GM12873 (cell line): ENCODE measurements at regions not wholly inside any gene's neighbourhood (a gene's known extent, or its start where the extent isn't known, plus 50 kb on each side); places are given as distances from the start of the nearest gene placed in this dataset.

ENCODE experiments used
- CTCF ChIP-seq: IDR thresholded peaks from 2 replicates; pipeline ENCODE4 v1.5.1; 2012; ENCODE audit warnings: low read depth, mild to moderate bottlenecking, moderate library complexity, low read length, control low read depth; ENCODE audit not compliant: insufficient read depth; ENCODE audit errors: missing control alignments

- no peak for TF ChIP-seq CTCF
Observed at GRCh38 chr10:3339121-3339520, 166.5 kb upstream of the PITRM1 start.

GRCh38 chr10:3337741-3338140, 165.2 kb upstream of the PITRM1 start:
- TF ChIP-seq CTCF, result no peak

DNA sequence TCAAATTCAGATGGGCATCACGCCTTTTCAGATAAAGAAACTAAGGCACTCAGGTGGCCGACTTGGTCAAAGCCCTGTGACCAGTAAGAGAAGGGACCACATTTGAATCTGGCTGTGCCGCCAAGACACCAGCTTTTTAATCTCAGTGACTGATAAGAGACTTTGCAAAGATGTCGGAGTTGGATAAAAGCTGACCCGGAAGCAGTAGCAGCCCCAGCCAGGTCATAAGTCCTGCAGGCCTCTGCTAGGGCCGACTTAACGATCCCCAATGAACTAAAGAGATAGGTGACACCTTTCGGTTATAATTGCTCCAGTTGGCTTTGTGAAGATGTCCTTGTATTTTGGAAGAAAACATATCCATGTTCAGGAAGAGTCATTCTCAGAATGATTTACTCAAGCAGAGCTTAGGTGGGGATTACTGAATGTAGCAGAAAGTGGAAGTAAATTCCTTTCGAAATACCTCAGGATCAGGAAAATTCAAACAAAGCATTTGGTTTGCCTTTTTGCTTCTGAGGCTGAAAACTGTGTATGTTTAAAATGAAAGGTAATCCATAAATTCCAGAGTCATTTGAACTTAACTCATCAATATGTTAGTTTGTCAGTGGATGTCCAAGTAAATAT, 164.2 kb upstream of the PITRM1 start:
- TF ChIP-seq CTCF, result no peak

DNA sequence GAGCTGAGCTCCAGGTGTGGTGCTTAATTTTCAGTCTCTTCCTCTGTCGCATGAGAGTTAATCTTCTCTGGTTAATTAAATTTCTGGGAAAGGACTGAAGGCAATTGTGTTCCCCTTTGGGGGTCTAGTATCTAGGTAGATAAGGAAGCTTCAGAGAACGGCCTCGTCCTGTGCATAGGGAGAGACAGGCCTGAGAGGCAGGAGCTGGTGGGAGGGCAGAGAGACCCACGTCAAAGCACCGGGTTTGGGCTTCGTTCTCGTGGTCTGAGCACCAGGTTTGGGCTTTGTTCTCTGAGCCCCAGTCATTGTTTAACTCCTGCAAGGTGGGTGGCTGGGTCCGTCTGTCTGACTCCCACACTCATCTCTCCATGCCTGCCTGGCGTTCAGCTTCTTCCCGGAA, 160.8 kb upstream of the PITRM1 start:
- no peak for TF ChIP-seq CTCF

- TF ChIP-seq CTCF, result no peak
Observed at GRCh38 chr10:3331690-3332230, 159.2 kb upstream of the PITRM1 start.

- TF ChIP-seq CTCF, result no peak
Observed at GRCh38 chr10:3331187-3331586, 158.6 kb upstream of the PITRM1 start.

DNA sequence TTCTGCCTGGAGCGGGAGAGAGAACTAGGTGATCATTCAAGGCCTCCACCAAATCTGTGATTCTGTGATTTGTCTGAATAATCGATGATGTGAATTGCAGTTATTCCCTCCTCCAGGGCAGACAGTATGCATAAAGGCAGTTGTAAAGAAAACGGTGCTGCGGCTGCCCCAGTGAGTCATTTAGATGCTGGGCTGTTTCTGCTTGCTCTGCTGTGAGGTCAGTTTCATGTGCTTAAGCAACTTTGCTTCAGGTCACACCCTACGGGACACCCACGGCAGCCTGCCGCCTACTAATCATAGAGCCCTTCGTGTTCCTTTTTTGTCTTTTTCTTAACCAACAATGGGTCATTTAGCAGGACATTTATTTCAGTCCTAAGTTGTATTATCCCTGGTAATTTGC, 158.1 kb upstream of the PITRM1 start:
- TF ChIP-seq CTCF, result no peak
